Body of pancreas (tissue), 4 donors: ENCODE measurements at regions not wholly inside any gene's neighbourhood (a gene's known extent, or its start where the extent isn't known, plus 50 kb on each side); places are given as distances from the start of the nearest gene placed in this dataset.
A peak's percentile ranks its signal among the peaks of the same experiment; 100 is the strongest.

ENCODE experiments used
- ATAC-seq: fragments of 150-250 bp; one replicate; pipeline ENCODE4 v1.9.1; 2016
- DNase-seq, 4 donors: peaks; one replicate each; pipeline ENCODE4 v3.0.0-alpha.2; 2019
- H3K27ac ChIP-seq, 4 donors: fragments of 200-600 bp; sonication (generic); 1 replicate in 3 of 4; 2 replicates in 1 of 4; pipeline versions ENCODE4 v1.5.1 to v1.6.1; 2016 to 2019; ENCODE audit warnings: mild to moderate bottlenecking in 1 of 4, mixed read lengths in 1 of 4, moderate library complexity in 1 of 4
- H3K27me3 ChIP-seq, 2 donors: fragments of 200-600 bp; sonication (generic); one replicate each; pipeline ENCODE4 v1.6.0; 2016; ENCODE audit warnings: mild to moderate bottlenecking in 1 of 2
- H3K36me3 ChIP-seq, 2 donors: fragments of 200-600 bp; sonication (generic); replicated peaks in 1 of 2; 2 replicates each; pipeline ENCODE4 v1.5.1; 2016; ENCODE audit warnings: low read depth in 2 of 2; ENCODE audit not compliant: insufficient read depth in 1 of 2
- H3K4me1 ChIP-seq: fragments of 200-600 bp; sonication (generic); one replicate; pipeline ENCODE4 v1.6.0; 2016
- H3K4me3 ChIP-seq, 2 donors: fragments of 200-600 bp; sonication (generic); 1 replicate in 1 of 2; 2 replicates in 1 of 2; pipeline ENCODE4 v1.5.1; 2016 to 2019
- H3K9me3 ChIP-seq, 3 donors: fragments of 200-600 bp; sonication (generic); 1 replicate in 2 of 3; 2 replicates in 1 of 3; pipeline ENCODE4 v1.5.1; 2016
- POLR2A ChIP-seq, 3 donors: fragments of 450-650 bp; IDR thresholded peaks; one replicate each; pipeline ENCODE4 v1.6.1; 2016; ENCODE audit warnings: antibody characterized with exemption in 3 of 3, mild to moderate bottlenecking in 2 of 3
- WGBS, 2 donors: methylation state at CpG; one replicate each; pipeline ENCODE4 v1.1.5; 2017; 5-methylcytosine and 5-hydroxymethylcytosine counted together
- intact Hi-C: fragments of 100-400 bp; cut with DNase I; formaldehyde crosslinking; loops from one replicate; pipeline ENCODE4 v1.15.1; 2023
- TF ChIP-seq, protein P1 (sequence below), 7 experiments: fragments of 450-650 bp in 4 of 7; fragments of 200-600 bp in 3 of 7; sonication (generic) in 3 of 7; IDR thresholded peaks; one replicate each; pipeline ENCODE4 v1.5.1; 2016 to 2019; ENCODE audit warnings: antibody characterized with exemption in 7 of 7

- H3K4me1 ChIP-seq = no peaks in the 10 kb centered on the region
- H3K4me3 ChIP-seq = no peak overlapping the region
- no peaks in the 10 kb centered on the region for H3K27me3 ChIP-seq
- no peak overlapping the region for H3K27ac ChIP-seq
- no peaks in the 10 kb centered on the region for H3K36me3 ChIP-seq
- ATAC-seq (no peak), DNase-seq (no peak)
- WGBS, 2 donors = 88 to 89% methylated on average over 2 of the region's 2 CpGs
- intact Hi-C loops = no loop called here
- TF ChIP-seq, protein P1, sequence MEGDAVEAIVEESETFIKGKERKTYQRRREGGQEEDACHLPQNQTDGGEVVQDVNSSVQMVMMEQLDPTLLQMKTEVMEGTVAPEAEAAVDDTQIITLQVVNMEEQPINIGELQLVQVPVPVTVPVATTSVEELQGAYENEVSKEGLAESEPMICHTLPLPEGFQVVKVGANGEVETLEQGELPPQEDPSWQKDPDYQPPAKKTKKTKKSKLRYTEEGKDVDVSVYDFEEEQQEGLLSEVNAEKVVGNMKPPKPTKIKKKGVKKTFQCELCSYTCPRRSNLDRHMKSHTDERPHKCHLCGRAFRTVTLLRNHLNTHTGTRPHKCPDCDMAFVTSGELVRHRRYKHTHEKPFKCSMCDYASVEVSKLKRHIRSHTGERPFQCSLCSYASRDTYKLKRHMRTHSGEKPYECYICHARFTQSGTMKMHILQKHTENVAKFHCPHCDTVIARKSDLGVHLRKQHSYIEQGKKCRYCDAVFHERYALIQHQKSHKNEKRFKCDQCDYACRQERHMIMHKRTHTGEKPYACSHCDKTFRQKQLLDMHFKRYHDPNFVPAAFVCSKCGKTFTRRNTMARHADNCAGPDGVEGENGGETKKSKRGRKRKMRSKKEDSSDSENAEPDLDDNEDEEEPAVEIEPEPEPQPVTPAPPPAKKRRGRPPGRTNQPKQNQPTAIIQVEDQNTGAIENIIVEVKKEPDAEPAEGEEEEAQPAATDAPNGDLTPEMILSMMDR (IDR thresholded peaks at IDR 0.05) = no peak
- H3K9me3 ChIP-seq = no peaks in the 10 kb centered on the region
Measured at GRCh38 chr6:137725949-137726348, 141.1 kb upstream of the TNFAIP3 start.

GRCh38 chr6:137726582-137726981 is 140.5 kb upstream of the TNFAIP3 start:
- WGBS, 2 donors = 88 to 89% methylated on average over 1 of the region's 1 CpG
- no peak for DNase-seq
- intact Hi-C loops = no loop called here

DNA sequence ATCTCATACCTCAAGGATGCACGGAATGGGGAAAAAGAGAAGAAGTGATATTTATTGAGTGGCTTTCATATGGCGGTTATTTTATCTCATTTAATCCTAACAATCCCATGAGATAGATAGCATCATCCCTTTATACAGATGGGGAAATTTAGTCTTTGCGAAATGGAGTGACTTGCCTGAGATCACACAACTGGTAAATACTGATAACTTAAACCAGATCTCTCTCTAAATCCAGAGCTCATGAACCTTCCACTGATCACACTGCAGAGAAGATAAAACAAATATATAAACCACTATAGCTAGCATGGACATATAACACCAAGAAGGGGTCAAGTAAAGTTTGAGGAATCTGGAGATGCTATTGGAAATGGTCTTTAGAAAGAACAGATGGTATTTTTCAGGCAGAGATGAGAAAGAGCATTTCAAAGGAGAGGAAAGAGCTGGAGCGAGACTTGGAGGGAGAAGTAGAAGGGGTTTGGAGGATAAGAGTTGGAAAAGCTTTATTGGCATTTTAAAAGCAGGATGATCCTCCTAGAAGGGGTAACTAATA is 139.8 kb upstream of the TNFAIP3 start:
- WGBS, 2 donors = 63 to 91% methylated on average over 4 of the region's 4 CpGs

More at GRCh38 chr6:137726582-137726981, 140.5 kb upstream of the TNFAIP3 start:
- no peaks in the 10 kb centered on the region for H3K9me3 ChIP-seq
- no peaks in the 10 kb centered on the region for H3K36me3 ChIP-seq
- TF ChIP-seq POLR2A (IDR thresholded peaks at IDR 0.05) = no peak
- TF ChIP-seq, protein P1 (IDR thresholded peaks at IDR 0.05) = no peak
- no peaks in the 10 kb centered on the region for H3K4me1 ChIP-seq
- H3K4me3 ChIP-seq = no peak overlapping the region
- no peak overlapping the region for H3K27ac ChIP-seq
- no peaks in the 10 kb centered on the region for H3K27me3 ChIP-seq
- ATAC-seq = no peak

DNA sequence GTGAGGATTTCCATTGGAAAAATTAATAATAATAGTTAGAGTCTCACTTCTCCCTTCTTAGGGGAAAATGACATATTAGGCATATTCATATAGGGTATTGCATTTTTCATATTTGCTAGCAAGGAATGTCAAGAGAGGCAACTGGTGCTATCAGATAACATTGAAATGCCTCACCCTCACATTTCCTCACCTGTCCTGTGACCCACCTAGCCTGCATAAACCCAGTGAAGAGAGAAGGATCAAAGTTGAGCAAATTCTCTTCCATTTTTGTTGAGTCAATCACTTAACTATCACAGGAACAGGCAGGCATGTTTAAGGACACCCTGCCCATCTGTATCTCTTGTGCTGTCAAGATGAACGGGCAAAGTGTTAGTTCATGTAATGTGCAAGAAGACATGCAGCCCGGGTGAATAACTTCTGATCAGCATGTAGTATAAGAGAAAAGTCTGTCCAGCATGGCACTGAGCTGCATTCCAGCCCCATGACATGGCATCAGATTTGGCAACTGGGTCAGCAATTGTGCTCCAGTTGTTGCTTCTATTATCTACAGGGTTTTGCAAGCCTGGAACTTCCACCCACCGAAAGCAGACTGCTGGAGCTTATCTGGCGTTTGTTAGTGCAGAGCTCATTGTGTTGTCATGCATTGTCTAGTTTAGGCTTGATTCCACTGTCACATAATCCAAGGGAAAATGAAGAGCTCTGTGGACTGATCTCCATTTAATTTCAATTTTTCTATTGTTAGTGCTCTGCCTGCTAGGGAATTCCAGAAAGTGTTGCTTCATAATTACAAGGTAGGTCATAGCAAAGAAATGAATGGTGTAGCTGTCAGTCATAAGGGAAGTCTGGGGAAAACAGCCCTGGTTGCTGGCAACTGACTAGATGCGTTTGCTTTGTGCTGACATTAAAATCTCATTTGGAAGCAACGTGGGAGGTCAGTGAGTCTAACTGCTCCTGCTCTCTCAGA is 138.4 kb upstream of the TNFAIP3 start:
- H3K9me3 ChIP-seq = no peaks in the 10 kb centered on the region
- H3K4me3 ChIP-seq = no peak overlapping the region
- peak in 3 of 4 donors; percentile 20 to 51 (median 33) for DNase-seq
- no peaks in the 10 kb centered on the region for H3K36me3 ChIP-seq
- peak; percentile 79 for ATAC-seq
- 34 to 38% methylated on average over 6 of the region's 6 CpGs for WGBS, 2 donors
- intact Hi-C loops = no loop called here
- no peaks in the 10 kb centered on the region for H3K27me3 ChIP-seq
- H3K27ac ChIP-seq = peak overlapping the region in 2 of 4 donors; percentile 35 to 56
- no peaks in the 10 kb centered on the region for H3K4me1 ChIP-seq
- TF ChIP-seq POLR2A (IDR thresholded peaks at IDR 0.05) = no peak
- TF ChIP-seq, protein P1 (IDR thresholded peaks at IDR 0.05) = no peak

More for the DNA sequence above, 139.8 kb upstream of the TNFAIP3 start:
- H3K36me3 ChIP-seq = no peaks in the 10 kb centered on the region
- no peaks in the 10 kb centered on the region for H3K9me3 ChIP-seq
- no peak overlapping the region for H3K4me3 ChIP-seq
- H3K27me3 ChIP-seq = no peaks in the 10 kb centered on the region
- no peak for DNase-seq
- ATAC-seq = no peak
- intact Hi-C loops = no loop called here
- no peak overlapping the region for H3K27ac ChIP-seq
- TF ChIP-seq, protein P1 (IDR thresholded peaks at IDR 0.05) = no peak
- no peak for TF ChIP-seq POLR2A (IDR thresholded peaks at IDR 0.05)
- no peaks in the 10 kb centered on the region for H3K4me1 ChIP-seq
